Endothelial cell of umbilical vein (primary cell): ENCODE measurements at regions not wholly inside any gene's neighbourhood (a gene's known extent, or its start where the extent isn't known, plus 50 kb on each side); places are given as distances from the start of the nearest gene placed in this dataset.

Experiments used
- BruUV-seq: library from RNA; stranded (reverse); fragments of 400-500 nt; replicated peaks from 2 replicates; lab custom pipeline; 2021; lab: Mats Ljungman, UMichigan
- CTCF ChIA-PET: fragments of 300-600, 350-600 bp; sonication (Branson Sonifier 250); formaldehyde crosslinking; loops from one replicate; lab custom pipeline; 2021; ENCODE audit warnings: antibody characterized with exemption, inconsistent platforms; lab: Charles Lee
- POLR2A ChIA-PET: fragments of 300-600, 350-600 bp; sonication (Branson Sonifier 250); formaldehyde crosslinking; loops from one replicate; lab custom pipeline; 2021; ENCODE audit warnings: antibody characterized with exemption, inconsistent platforms; lab: Charles Lee
- DNase-seq: peaks from one replicate; pipeline ENCODE4 v3.0.0-alpha.2; 2011; ENCODE audit warnings: low read depth, low spot score
- FAIRE-seq: peaks from 2 replicates; lab custom pipeline; 2011; peaks lifted over from hg19 to GRCh38; lab: Jason Lieb, UNC
- H2AFZ ChIP-seq: 2 replicates; pipeline ENCODE4 v1.6.0; 2012; ENCODE audit warnings: low read depth, low read length, control low read depth, inconsistent platforms
- H3K27ac ChIP-seq: 2 replicates; pipeline ENCODE4 v1.5.1; 2011; ENCODE audit warnings: low read depth, mild to moderate bottlenecking, control low read depth, low read length, moderate library complexity; ENCODE audit not compliant: insufficient read depth
- H3K27me3 ChIP-seq, 2 experiments: 2 replicates each; pipeline versions ENCODE4 v1.6.0 to v1.6.1; 2011; ENCODE audit warnings: low read length in 2 of 2, mixed read lengths in 1 of 2; ENCODE audit not compliant: control insufficient read depth in 2 of 2, insufficient read depth in 2 of 2
- H3K36me3 ChIP-seq, 2 experiments: 2 replicates in 1 of 2; 3 replicates in 1 of 2; pipeline ENCODE4 v1.5.1; 2011; ENCODE audit warnings: low read length in 2 of 2, mild to moderate bottlenecking in 1 of 2, moderate library complexity in 1 of 2; ENCODE audit not compliant: control insufficient read depth in 2 of 2, insufficient read depth in 2 of 2; ENCODE audit errors: extremely low read depth in 1 of 2
- H3K4me1 ChIP-seq: 3 replicates; pipeline ENCODE4 v1.5.1; 2011; ENCODE audit warnings: mild to moderate bottlenecking, low read length; ENCODE audit not compliant: control insufficient read depth, insufficient read depth; ENCODE audit errors: extremely low read depth
- H3K4me2 ChIP-seq: 2 replicates; pipeline ENCODE4 v1.6.1; 2011; ENCODE audit warnings: low read length, control low read depth, mixed read lengths; ENCODE audit not compliant: insufficient read depth
- H3K4me3 ChIP-seq, 3 experiments: fragments of 200-600 bp in 1 of 3; sonication (generic), shearing (Covaris generic) in 1 of 3; replicated peaks in 1 of 3; 2 replicates each; pipeline ENCODE4 v1.5.1; 2011 to 2016; ENCODE audit warnings: control low read depth in 3 of 3, low read length in 3 of 3, mild to moderate bottlenecking in 2 of 3, inconsistent platforms in 1 of 3, low read depth in 1 of 3, moderate library complexity in 1 of 3; ENCODE audit not compliant: insufficient read depth in 1 of 3
- H3K79me2 ChIP-seq: 2 replicates; pipeline ENCODE4 v1.6.0; 2012; ENCODE audit warnings: low read length, inconsistent platforms; ENCODE audit not compliant: control insufficient read depth, insufficient read depth
- H3K9ac ChIP-seq: replicated peaks from 2 replicates; pipeline ENCODE3; 2011; ENCODE audit warnings: low read length, control low read depth; ENCODE audit not compliant: insufficient read depth; ENCODE audit errors: extremely low read depth
- H3K9me1 ChIP-seq: replicated peaks from 3 replicates; pipeline ENCODE4 v1.6.0; 2011; ENCODE audit warnings: mild to moderate bottlenecking, low read length; ENCODE audit not compliant: control insufficient read depth, insufficient read depth; ENCODE audit errors: extremely low read depth
- H3K9me3 ChIP-seq: replicated peaks from 2 replicates; pipeline ENCODE4 v1.5.1; 2012; ENCODE audit warnings: low read length, inconsistent platforms; ENCODE audit not compliant: control insufficient read depth, insufficient read depth
- H4K20me1 ChIP-seq: replicated peaks from 2 replicates; pipeline ENCODE3; 2011; ENCODE audit warnings: mild to moderate bottlenecking, low read length; ENCODE audit not compliant: control insufficient read depth, insufficient read depth; ENCODE audit errors: extremely low read depth
- EZH2 ChIP-seq: IDR thresholded peaks from 2 replicates; pipeline ENCODE4 v1.6.1; 2012; ENCODE audit warnings: borderline replicate concordance, low read depth, mild to moderate bottlenecking, moderate library complexity, low read length, inconsistent platforms; ENCODE audit not compliant: severe bottlenecking
- FOS ChIP-seq: IDR thresholded peaks from 2 replicates; pipeline ENCODE4 v1.6.1; 2011; ENCODE audit warnings: mild to moderate bottlenecking, low read length, moderate library complexity, borderline replicate concordance; ENCODE audit not compliant: insufficient read depth
- GATA2 ChIP-seq: IDR thresholded peaks from 2 replicates; pipeline ENCODE4 v1.7.0; 2011; ENCODE audit warnings: low read depth, mild to moderate bottlenecking, moderate library complexity, mixed read lengths, low read length; ENCODE audit not compliant: insufficient read length, insufficient read depth
- JUN ChIP-seq: IDR thresholded peaks from 2 replicates; pipeline ENCODE4 v1.6.1; 2011; ENCODE audit warnings: borderline replicate concordance, low read depth; ENCODE audit not compliant: insufficient read length, insufficient read depth
- MAX ChIP-seq: IDR thresholded peaks from 2 replicates; pipeline ENCODE4 v1.6.1; 2011; ENCODE audit not compliant: insufficient read depth, insufficient read length
- MYC ChIP-seq: IDR thresholded peaks from one replicate; pipeline ENCODE4 v1.6.1; 2011; ENCODE audit warnings: mild to moderate bottlenecking, low read depth, low read length
- POLR2AphosphoS5 ChIP-seq: IDR thresholded peaks from 2 replicates; pipeline ENCODE4 v1.6.1; 2012; ENCODE audit warnings: low read depth, mild to moderate bottlenecking, control low read depth, low read length, moderate library complexity; ENCODE audit not compliant: insufficient read depth
- dilution Hi-C: fragments of 300-500 bp; cut with MboI; formaldehyde crosslinking; loops from one replicate; pipeline ENCODE4 v1.15.0; 2019; ENCODE audit warnings: low sequenced_read_pairs; ENCODE audit not compliant: extremely low pct_ligation_motif_present
- intact Hi-C: fragments of 100-400 bp; cut with micrococcal nuclease; formaldehyde crosslinking; loops from one replicate; pipeline ENCODE4 v1.10.0; 2022

GRCh38 chr1:208531003-208531750 is 287.0 kb upstream of the PLXNA2 start:
- ChIA-PET POLR2A (no interaction called here), CTCF (no interaction called here)
- no peaks in the 10 kb centered on the region for H3K36me3 ChIP-seq
- intact Hi-C loops = no loop called here
- H4K20me1 ChIP-seq = no peaks in the 10 kb centered on the region
- H3K79me2 ChIP-seq = no peaks in the 10 kb centered on the region
- no TSS peak for BruUV-seq
- H3K9me3 ChIP-seq = no peaks in the 10 kb centered on the region
- TF ChIP-seq JUN (no peak), FOS (no peak), MAX (no peak), MYC (no peak), POLR2AphosphoS5 (no peak), GATA2 (no peak), EZH2 (no peak)
- peaks cover 0 to 2% of the 10 kb centered on the region in 2 experiments for H3K27me3 ChIP-seq
- DNase-seq (no peak), FAIRE-seq (no peak)
- no peaks in the 10 kb centered on the region for H3K9me1 ChIP-seq
- H3K4me3 ChIP-seq = no peak overlapping the region
- H3K4me2 ChIP-seq = no peak overlapping the region
- no peak overlapping the region for H3K27ac ChIP-seq
- dilution Hi-C loops = no loop called here
- H2AFZ ChIP-seq = no peak overlapping the region
- no peak overlapping the region for H3K9ac ChIP-seq
- no peaks in the 10 kb centered on the region for H3K4me1 ChIP-seq
